ENCODE measurements at regions not wholly inside any gene's neighbourhood (a gene's known extent, or its start where the extent isn't known, plus 50 kb on each side); places are given as distances from the start of the nearest gene placed in this dataset.

GRCh38 chr6:71545905-71546304 lies 257.3 kb downstream of the OGFRL1 start:
- in situ Hi-C loops (cut with HindIII; ENCODE audit: low pct_ligation_motif_present, low sequenced_read_pairs): no loop called here
- H3K4me3 ChIP-seq (ENCODE audit: low read depth, low read length): no peak overlapping the region

GRCh38 chr6:71551798-71552197 lies 263.2 kb downstream of the OGFRL1 start:
- Histone ChIP-seq H3K36me3 (replicated peaks) (no peaks in the 10 kb centered on the region), H3K4me3 (ENCODE audit: low read depth, low read length) (no peak overlapping the region), H3K27me3 (replicated peaks) (no peaks in the 10 kb centered on the region), H3K27ac (no peak overlapping the region)
- in situ Hi-C loops (cut with HindIII; ENCODE audit: low pct_ligation_motif_present, low sequenced_read_pairs): no loop called here
- DNase-seq: no peak
- TF ChIP-seq CTCF (IDR thresholded peaks at IDR 0.05; ENCODE audit: low read depth, low read length, missing control alignments): no peak

More at GRCh38 chr6:71545905-71546304, 257.3 kb downstream of the OGFRL1 start:
- Histone ChIP-seq H3K27me3 (replicated peaks) (no peaks in the 10 kb centered on the region), H3K27ac (no peak overlapping the region), H3K36me3 (replicated peaks) (no peaks in the 10 kb centered on the region)
- no peak for TF ChIP-seq CTCF (IDR thresholded peaks at IDR 0.05; ENCODE audit: low read depth, low read length, missing control alignments)
- DNase-seq: no peak

- DNase-seq: no peak
- in situ Hi-C loops (cut with HindIII; ENCODE audit: low pct_ligation_motif_present, low sequenced_read_pairs): no loop called here
- Histone ChIP-seq H3K36me3 (replicated peaks) (no peaks in the 10 kb centered on the region), H3K27me3 (replicated peaks) (no peaks in the 10 kb centered on the region), H3K4me3 (ENCODE audit: low read depth, low read length) (no peak overlapping the region), H3K27ac (no peak overlapping the region)
- no peak for TF ChIP-seq CTCF (IDR thresholded peaks at IDR 0.05; ENCODE audit: low read depth, low read length, missing control alignments)
Observed at GRCh38 chr6:71556141-71556540, 267.5 kb downstream of the OGFRL1 start.

GRCh38 chr6:71558974-71559373 lies 270.4 kb downstream of the OGFRL1 start:
- H3K27ac ChIP-seq: no peak overlapping the region
- no peak for DNase-seq
- TF ChIP-seq CTCF (IDR thresholded peaks at IDR 0.05; ENCODE audit: low read depth, low read length, missing control alignments): no peak
- H3K4me3 ChIP-seq (ENCODE audit: low read depth, low read length): no peak overlapping the region
- H3K36me3 ChIP-seq (replicated peaks): no peaks in the 10 kb centered on the region
- in situ Hi-C loops (cut with HindIII; ENCODE audit: low pct_ligation_motif_present, low sequenced_read_pairs): no loop called here
- no peaks in the 10 kb centered on the region for H3K27me3 ChIP-seq (replicated peaks)

GRCh38 chr6:71567562-71567961 lies 279.0 kb downstream of the OGFRL1 start:
- no peak for DNase-seq

More at GRCh38 chr6:71567562-71567961, 279.0 kb downstream of the OGFRL1 start:
- H3K27me3 ChIP-seq (replicated peaks): no peaks in the 10 kb centered on the region
- H3K4me3 ChIP-seq (ENCODE audit: low read depth, low read length): no peak overlapping the region
- in situ Hi-C loops (cut with HindIII; ENCODE audit: low pct_ligation_motif_present, low sequenced_read_pairs): no loop called here
- no peaks in the 10 kb centered on the region for H3K36me3 ChIP-seq (replicated peaks)
- TF ChIP-seq CTCF (IDR thresholded peaks at IDR 0.05; ENCODE audit: low read depth, low read length, missing control alignments): no peak
- H3K27ac ChIP-seq: no peak overlapping the region

Data from brain microvascular endothelial cell (primary cell).